NCI-H524 (cell line): ENCODE measurements at regions not wholly inside any gene's neighbourhood (a gene's known extent, or its start where the extent isn't known, plus 50 kb on each side); places are given as distances from the start of the nearest gene placed in this dataset.
"Not testable (repeated sequence)": the region's sequence is repeated elsewhere in the genome, so short reads cannot be mapped to it uniquely, and the experiment has no call there.

ENCODE experiments used
- DNase-seq, 2 experiments: peaks; one replicate each; lab custom pipeline; 2025; lab: John Stamatoyannopoulos, UW

DNA sequence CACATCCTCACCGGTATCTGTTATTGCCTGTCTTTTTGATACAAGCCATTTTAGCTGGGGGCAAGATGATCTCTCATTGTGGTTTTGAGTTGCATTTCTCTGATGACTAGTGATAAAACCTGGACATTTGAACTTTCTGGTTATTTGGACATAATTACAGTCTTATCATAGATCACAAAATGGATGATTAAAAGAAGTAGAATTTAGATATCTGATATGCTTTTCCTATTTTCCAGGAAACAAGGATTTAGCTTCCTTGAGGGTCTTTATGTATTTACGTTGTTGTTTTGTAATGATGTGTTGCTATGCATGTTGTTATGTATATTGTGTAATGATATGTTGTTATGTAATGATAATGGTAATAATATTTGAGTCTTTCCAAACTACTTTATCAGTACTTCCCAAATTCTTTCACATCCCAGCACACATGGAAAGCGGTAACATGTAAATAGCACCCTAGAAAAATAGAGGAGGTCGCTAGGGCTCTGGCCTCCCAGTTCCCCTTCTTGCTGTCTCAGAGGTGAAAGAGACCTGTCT lies 53.8 kb downstream of the GJD2 start:
- DNase-seq, result no peak

DNA sequence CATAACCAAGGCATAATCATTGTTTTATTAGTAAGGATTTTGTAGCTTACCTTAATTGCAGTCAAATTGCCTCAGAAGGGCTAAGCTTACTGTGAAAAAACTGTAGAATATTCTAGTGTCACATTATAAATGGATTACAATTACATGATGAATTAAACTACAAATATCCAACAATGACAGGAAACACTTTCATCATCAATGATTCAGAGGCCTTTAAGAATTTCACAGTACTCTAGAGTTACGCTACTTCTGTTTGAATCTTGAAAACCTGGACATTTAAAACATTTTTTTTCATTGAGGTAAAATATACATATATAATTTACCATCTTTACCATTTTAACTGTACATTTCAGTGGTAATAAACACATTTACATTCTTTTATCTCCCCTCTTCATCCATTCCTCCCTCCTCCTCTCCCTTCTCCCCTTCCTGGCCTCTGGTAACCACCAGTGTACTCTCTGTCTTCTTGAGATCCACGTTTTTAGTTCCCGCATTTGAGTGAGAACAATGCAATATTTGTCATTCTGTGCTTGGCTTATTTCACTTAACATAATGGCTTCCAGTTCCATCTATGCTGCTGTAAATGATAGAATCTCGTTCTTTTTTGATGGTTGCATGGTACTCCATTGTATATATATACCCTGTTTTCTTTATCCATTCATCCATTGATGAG lies 54.7 kb downstream of the GJD2 start:
- no peak for DNase-seq

DNA sequence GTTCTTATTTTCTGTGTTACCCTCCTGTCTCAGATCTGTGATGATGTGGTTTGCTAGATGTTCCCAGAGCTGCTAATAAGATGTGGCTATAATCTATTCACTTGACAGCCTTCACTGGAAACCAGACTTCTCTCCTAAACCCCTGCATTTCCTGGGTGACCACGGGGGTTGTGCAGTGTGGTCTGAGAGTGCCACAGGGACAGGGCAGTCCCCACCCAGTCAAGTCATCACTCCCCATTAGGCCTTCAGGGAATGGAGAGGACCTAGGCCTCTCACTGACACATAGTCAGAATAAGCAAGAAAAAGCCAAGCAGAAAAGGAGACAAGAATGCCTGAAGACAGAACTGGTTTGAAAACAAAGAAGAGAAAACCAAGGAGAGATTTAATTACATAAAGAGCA lies 58.3 kb downstream of the GJD2 start:
- no peak for DNase-seq

DNA sequence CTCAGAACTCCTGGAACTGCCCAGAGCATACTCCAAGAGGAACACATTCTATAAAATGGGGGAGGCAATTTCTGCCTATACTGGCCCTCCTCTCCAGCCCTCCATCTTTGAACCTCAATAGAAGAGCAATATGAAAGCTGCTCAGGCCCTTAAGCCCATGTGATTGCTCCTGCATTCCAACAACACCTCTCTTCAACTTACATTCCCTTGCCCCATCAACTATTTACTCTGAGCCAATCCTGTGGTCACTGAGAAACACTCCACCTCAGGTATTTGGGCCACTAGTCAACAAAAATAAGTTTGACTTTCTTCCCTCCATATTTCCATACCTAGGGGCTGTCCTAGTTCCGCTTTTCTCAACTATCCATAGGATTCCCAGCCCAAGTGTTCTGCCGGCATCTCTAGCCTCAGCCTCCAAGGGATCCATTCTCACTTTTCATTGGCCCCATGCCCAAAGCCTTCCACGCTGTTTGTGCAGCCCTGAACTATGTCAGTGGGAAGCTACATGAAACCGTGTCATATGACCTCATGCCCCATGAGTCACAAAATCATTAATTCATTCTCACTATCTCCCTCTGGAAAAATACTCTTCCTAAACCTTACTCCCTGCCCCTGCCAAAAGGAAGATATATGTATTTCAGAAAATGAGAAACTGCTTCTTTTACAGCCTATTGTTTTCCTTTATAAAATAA lies 61.6 kb downstream of the GJD2 start:
- no peak for DNase-seq

DNA sequence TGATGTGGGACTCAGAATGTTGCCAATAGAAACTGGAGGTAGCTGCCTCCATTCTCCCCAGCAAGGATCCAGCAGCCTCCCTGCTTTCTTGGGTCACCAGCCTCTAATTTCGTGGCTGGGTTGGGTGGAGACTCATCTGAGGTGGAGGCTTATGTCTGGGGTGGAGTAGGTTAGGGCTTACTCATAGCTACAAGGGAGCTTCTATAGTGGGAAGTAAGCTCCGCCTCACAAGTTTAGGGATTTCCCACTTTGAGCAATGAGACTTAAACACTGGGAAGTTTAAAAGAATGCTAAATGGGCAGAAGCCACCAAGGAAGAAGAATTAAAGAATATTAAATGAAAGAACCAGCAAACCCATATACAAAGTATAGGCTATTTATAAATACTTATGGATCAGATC lies 63.8 kb downstream of the GJD2 start:
- no peak for DNase-seq

DNA sequence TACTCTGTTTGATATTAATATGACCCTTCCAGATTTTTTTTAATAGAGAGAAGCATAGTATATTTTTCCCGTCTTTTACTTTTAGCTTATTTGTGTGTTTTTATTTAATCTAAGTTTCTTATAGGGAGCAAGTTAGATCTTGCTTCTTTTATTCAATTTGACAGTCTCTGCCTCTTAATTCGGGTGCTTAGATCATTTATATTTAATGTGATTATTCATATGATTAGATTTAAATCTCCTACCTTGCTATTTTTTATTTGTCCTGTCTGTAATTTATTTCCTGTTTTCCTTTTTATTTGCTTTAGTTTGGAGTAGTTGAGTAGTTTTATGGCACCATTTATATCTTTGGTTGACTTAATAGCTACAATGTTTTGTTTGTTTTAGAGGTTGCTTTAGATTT lies 66.1 kb downstream of the GJD2 start:
- DNase-seq, result no peak

DNA sequence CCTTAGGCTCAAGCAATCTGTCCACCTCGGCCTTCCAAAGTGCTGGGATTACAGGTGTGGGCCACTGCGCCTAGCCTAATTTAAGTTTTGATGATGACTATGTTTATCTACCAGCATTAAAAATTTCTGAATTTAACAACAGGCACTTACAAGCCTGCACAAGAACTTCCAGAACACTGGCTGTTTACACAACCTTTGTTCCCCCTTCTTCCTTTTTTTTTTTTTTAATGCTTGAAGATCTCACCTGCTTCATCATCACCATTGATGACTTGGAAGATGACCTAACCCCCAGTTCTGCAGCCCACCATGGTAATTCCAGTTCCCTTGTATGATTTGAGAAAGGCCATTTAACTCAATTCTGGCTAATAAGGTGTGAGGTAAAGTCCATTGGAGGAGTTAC lies 70.4 kb downstream of the GJD2 start:
- DNase-seq, result no peak

DNA sequence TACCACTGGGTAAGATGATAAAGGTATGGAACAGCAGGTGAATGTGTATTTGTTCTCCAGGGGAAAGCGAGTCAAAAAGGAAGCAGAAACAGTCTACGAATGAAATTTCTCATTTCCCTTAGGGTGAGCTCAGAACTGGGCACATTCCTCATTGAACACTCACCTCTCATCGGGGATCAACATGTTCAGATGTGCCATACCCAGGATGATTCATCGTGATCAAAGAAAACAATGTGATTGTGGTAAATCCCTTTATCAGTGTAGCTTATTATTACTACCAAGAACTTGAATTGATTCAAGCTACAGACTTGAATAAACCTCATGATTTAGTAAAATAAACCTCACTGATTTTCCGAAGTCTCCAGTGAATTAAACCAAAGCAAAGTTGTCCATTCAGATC lies 72.1 kb downstream of the GJD2 start:
- no peak for DNase-seq

DNA sequence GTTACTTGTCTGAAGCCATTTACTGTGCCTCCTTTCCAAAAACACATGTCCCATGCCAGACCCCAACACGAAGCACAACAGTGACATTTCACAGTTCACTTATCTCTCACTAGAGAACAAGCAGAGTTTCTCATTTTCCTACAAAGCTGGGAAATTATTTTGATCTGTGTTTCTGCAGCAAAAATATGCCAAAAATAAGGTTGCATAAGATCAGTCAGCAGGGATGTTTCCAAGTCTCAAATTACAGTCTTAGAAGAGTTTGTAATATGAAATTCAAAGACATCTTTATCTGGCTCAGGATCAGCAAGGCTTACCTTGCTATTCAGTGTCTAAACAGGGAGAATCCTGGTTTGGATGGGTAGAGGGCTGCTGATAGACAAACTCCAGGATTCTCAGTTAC lies 75.5 kb downstream of the GJD2 start:
- no peak for DNase-seq

DNA sequence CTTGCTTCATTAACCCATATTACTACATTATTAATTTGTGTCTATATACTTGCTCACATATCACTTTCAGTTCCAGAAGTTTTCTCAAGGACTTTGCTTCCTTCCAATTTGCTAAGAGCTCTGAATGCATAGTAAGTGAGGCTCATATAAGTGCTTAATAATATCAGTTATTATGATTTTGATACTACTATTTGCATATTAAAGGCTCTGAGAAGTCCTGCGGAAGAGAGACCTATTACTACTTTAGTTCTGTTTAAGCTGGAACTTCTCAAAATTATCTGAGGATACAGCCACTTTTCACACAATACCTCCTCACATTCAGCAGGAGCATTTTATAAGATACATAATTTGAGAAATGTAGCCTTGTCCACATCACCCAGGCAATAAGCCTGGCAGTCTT lies 81.6 kb downstream of the GJD2 start:
- no peak for DNase-seq

DNA sequence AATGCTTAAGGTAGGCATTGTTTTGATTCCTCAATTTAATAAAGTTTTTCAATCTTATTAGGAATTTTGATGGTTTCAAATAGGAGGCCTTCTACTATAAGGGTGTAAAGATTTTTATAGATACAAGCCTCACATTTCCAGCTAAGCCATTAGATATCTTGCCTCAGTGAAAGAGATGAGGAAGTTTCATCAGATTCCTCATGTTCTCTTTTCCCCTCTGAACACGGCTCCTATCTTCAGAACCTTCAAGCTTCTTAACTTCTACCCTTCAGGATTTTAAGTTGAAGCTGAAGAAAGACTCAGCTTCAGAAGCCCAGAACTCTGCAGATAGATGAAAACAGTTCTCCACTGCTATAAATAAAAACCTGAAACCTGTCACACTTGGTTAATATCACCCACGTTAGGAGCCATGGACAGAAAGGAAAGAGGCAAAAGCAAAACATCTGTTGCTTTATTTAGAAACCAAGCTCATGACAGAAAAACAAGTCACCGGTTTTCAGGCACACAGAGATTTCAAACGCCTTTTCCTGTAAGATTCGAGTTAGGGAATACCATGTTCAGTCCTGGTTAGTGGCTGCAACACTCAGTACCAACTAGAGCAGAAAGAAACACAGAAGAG lies 82.2 kb upstream of the GOLGA8B start:
- DNase-seq, result no peak

DNA sequence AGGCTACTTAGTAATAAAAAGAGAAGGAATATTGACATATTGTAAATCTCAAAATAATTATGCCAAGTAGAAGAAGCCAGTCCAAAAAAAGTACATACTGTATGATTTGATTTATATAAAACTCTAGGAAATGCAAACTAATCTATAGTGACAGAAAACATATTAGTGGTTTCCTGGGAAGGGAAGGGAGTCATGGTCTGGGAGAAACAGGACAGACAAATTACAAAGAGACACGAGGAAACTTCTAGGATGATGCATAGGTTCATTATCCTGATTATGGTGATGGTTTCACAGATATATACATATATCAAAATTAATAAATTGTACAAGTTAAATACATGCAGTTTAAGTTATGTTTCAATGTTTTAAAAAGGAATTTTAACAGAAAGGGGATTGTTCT lies 81.0 kb upstream of the GOLGA8B start:
- no peak for DNase-seq

DNA sequence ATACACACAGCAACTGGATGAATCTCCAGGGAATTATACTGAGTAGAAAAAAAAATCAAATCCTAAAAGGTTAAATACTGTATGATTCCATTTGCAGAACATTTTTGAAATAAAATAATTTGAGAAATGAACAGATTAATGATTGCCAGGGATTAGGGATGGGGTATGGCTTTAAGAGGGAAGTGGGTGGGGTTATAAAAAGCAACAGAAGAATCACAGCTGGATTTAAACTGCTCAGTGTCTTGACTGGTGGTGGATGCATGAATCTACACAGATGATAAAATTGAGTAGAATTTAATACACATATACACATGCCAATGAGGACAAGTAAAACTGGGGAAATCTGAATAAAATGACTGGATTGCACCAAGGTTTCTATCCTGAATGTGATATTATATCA lies 79.7 kb upstream of the GOLGA8B start:
- no peak for DNase-seq

DNA sequence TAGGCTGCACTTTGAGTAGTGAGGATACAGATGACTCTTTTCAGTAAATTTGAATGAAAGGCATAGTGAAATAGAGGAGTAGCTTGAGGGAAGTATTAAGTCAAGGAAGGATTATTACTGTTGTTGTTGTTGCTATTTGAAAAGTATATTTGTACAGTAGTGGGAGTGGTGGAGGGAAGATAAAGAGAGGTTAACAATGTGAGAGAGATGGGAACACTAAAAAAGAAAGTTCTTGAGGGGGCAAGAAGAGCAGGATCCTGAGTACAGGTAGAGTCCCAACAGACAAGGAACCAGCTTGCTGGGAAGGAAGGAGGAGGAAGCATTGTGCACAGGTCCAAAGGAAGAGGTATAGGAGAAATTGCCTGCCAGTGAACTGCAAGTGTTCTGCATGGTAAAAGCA lies 75.6 kb upstream of the GOLGA8B start:
- no peak for DNase-seq

DNA sequence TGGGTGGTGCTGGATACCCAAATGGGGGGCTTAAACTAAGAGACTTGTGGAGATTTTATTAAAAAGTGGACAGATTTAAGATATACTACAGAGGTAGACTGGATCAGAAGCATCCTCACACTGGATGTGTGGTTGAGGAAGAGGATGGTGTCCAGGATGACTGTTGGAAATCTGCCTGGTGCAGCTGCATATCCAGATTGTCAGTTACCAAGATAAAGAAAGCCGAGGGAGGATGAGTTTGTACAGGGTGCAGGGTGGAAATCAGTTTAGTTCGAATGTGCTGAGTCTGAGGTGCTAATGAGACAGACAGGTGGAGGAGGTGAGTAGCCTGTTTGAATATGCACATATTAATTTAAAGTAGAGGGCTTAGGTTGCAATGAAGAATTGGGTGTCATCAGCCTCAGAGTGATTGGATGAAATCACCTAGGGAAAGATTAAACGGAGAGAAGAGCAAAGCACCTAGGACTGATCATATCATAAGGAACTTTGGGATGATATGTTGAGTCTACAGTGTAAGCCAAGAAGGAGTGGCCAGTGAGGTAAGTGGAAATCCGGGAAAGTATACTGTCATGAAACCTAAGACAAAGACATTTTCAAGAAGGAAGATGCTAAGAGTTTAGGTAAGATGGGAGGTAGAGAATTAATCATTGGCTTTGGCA lies 74.1 kb upstream of the GOLGA8B start:
- DNase-seq, result no peak

DNA sequence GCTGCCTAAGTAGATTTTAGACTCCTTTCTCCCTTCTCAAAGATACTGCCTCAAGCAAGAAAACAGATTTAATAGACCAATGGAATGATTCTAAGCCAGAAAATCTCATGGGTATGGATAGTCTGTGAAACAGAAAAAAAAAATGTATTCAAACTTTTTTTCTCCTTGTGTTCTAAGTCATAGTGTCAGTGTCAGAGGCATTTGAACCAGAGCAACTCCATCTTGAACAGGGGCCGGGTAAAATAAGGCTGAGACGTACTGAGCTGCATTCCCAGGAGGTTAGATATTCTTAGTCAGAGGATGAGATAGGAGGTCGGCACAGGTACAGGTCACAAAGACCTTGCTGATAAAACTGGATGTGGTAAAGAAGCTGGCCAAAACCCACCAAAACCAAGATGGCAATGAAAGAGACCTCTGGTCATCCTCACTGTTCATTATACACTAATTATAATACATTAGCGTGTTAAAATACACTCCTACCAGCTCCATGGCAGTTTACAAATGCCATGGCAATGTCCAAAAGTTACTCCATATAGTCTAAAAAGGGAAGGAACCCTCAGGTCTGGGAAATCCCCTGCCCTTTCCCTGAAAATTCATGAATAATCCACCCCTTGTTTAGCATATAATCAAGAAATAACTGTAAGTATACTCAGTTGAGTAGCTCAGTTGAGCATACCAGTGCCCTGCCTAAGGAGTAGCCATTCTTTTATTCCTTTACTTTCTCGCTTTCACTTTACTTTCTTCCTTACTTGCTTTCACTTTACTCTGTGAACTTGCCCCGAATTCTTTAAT lies 72.8 kb upstream of the GOLGA8B start:
- DNase-seq, result no peak

DNA sequence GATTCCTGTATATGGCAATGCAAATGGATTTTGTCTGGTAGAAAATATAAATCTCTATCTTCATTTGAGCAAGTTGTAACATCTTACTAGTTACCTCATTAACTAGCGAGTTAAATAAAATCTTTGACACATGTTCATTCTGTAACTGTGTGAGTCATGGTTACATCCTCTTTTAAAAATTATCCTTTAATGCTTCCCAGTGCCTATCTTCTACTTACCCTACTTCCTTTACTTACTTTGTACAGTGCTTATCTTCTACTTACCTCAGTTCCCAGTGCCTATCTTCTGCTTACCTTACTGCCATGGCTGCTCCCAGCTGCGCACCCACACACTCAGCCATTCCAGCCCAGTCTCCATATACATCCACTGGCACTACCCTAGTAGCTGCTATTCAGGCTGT lies 71.9 kb upstream of the GOLGA8B start:
- no peak for DNase-seq

DNA sequence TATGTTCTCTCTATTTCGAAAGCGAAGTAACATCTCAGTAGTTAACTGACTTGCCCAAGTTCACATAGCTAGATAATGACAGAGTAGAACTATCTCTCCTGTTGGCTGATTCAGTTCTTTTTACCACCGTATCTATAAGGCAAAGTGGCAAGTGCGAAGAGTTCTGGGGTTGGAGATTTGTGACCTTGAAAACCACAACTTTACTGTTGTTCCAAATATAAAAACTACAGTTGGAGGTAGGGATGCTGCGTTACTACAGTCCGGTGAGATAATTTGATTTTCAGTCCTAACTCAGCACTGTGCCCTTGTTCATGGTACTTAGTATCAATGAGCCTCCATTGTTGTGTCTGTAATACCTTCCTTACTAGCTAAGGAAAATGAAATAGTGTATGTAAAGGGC lies 71.2 kb upstream of the GOLGA8B start:
- no peak for DNase-seq

DNA sequence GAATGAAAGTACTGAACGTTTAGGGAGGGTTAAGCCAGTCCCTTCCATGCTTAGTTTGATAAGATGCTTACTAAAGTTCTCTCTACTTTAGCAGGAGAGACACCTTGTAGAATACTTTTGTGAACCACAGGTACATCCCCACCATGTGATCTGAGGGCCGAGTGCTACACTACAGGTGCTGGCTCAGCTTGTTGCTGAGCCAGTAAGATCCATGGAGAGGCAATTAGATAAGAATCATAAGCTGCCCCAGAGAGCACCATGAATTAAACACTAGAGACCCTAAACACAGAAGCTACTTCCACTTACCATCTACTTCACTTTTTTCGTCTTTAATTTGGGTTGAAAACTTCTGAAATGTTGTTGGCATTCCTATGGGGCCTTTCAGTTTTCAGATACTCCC lies 70.5 kb upstream of the GOLGA8B start:
- DNase-seq, result no peak

DNA sequence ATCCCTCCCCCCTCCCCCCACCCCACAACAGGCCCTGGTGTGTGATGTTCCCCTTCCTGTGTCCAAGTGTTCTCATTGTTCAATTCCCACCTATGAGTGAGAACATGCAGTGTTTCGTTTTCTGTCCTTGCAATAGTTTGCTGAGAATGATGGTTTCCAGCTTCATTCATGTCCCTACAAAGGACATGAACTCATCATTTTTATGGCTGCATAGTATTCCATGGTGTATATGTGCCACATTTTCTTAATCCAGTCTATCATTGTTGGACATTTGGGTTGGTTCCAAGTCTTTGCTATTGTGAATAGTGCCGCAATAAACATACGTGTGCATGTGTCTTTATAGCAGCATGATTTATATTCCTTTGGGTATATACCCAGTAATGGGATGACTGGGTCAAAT lies 69.9 kb upstream of the GOLGA8B start:
- DNase-seq, result not testable (repeated sequence)

DNA sequence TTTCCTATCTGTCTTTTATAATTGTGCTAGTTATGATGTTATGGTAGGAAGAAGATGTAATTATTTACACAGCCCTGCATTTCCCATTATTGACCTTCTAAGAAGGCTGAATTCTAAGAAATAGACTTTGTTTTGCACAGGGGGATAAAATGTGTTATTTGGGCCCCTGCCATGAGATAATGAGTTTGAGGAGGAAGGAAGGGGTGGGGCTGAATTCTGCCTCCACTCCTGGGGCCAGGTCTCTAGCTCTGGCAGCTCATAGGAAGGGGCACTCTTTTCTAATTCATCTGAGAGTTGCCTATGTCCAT lies 69.2 kb upstream of the GOLGA8B start:
- no peak for DNase-seq

DNA sequence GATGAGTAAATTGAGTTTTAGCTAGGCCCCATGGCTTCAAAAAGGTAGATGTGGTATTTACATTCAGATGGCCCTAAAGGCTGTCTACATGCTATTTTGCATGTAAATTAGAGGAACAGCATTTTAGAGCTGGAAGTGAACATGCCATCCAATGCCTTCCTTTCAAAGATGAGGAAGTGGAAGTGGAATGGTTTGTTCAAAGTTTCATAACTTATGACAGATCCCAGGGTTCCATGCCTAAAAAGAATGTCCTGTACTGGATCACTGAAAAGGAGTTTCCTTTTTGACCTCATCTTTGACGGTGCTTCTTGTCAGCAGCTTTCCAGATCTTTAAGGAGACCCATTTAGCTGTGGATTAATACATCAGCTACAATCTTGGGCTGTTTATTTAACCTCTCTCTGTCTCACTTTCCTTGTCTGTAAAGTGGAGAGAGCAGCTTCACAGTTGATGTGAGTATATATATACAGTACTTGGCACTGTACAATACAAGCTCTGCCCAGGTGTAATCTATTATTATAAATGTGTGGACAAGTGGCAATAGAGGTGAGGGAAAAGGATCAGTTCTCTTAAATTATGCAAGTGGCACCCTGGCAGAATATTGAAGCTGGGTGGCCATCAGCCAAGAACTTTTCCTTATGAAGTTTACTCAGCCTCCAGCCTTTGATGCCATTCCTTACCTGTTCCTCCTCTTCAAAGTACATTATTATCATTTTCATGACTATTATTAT lies 68.7 kb upstream of the GOLGA8B start:
- no peak for DNase-seq
